GM12878 (cell line): ENCODE measurements at regions not wholly inside any gene's neighbourhood (a gene's known extent, or its start where the extent isn't known, plus 50 kb on each side); places are given as distances from the start of the nearest gene placed in this dataset.

ENCODE experiments used
- ATAC-seq: fragments of 200-7000 bp; cut with Tn5 transposase; 3 replicates; pipeline ENCODE4 v1.9.1; 2020; ENCODE audit warnings: mild to moderate bottlenecking, moderate library complexity
- BruUV-seq: library from RNA; stranded (reverse); fragments of 400-500 nt; replicated peaks from 2 replicates; lab custom pipeline; 2021; lab: Mats Ljungman, UMichigan
- CTCF ChIA-PET: fragments of 300-600 bp; sonication (Branson Sonifier 250); formaldehyde crosslinking; extraction: SDS; loops from one replicate; lab custom pipeline; 2021; ENCODE audit warnings: inconsistent platforms; lab: Yijun Ruan, JAX
- POLR2A ChIA-PET: fragments of 350-600 bp; formaldehyde crosslinking; extraction: SDS; loops from one replicate; lab custom pipeline; 2021; ENCODE audit warnings: inconsistent platforms; lab: Charles Lee
- RAD21 ChIA-PET: fragments of 300-600 bp; sonication (Branson Sonifier 250); formaldehyde crosslinking; loops from one replicate; lab custom pipeline; 2023; ENCODE audit warnings: antibody characterized with exemption; ENCODE audit not compliant: unreplicated experiment; lab: Charles Lee
- SMC1A ChIA-PET: fragments of 300-600 bp; sonication (Branson Sonifier 250); formaldehyde crosslinking; loops from one replicate; lab custom pipeline; 2023; ENCODE audit not compliant: unreplicated experiment, uncharacterized antibody; lab: Charles Lee
- DNase-seq: peaks from one replicate; pipeline ENCODE4 v3.0.0-alpha.2; 2011; ENCODE audit warnings: low read depth, low spot score
- FAIRE-seq: peaks from 3 replicates; lab custom pipeline; 2011; peaks lifted over from hg19 to GRCh38; lab: Jason Lieb, UNC
- H2AFZ ChIP-seq: 2 replicates; pipeline ENCODE4 v1.6.0; 2011; ENCODE audit warnings: low read depth, low read length, control low read depth; ENCODE audit not compliant: control insufficient read depth
- H3K27ac ChIP-seq: 2 replicates; pipeline ENCODE4 v1.5.1; 2011; ENCODE audit warnings: control low read depth; ENCODE audit not compliant: control insufficient read depth, insufficient read depth
- H3K27me3 ChIP-seq, 2 experiments: replicated peaks in 1 of 2; 2 replicates each; pipeline versions ENCODE4 v1.6.0 to v1.6.1; 2011; ENCODE audit warnings: low read length in 1 of 2; ENCODE audit not compliant: control insufficient read depth in 2 of 2, insufficient read depth in 2 of 2
- H3K36me3 ChIP-seq, 2 experiments: 2 replicates each; pipeline ENCODE4 v1.5.1; 2011; ENCODE audit warnings: low read length in 1 of 2; ENCODE audit not compliant: control insufficient read depth in 2 of 2, insufficient read depth in 2 of 2
- H3K4me1 ChIP-seq: 2 replicates; pipeline ENCODE4 v1.6.1; 2011; ENCODE audit warnings: mild to moderate bottlenecking, low read length, moderate library complexity, mixed read lengths; ENCODE audit not compliant: control insufficient read depth, insufficient read depth
- H3K4me2 ChIP-seq: 2 replicates; pipeline ENCODE4 v1.6.0; 2011; ENCODE audit warnings: control low read depth; ENCODE audit not compliant: control insufficient read depth, insufficient read depth
- H3K4me3 ChIP-seq: fragments of 200-600 bp; sonication (generic); 2 replicates; pipeline ENCODE4 v1.5.1; 2016
- H3K79me2 ChIP-seq: 2 replicates; pipeline ENCODE4 v1.6.0; 2011; ENCODE audit warnings: low read length; ENCODE audit not compliant: control insufficient read depth, insufficient read depth
- H3K9ac ChIP-seq: 2 replicates; pipeline ENCODE4 v1.8.0; 2011; ENCODE audit warnings: low read length, control low read depth, mixed read lengths; ENCODE audit not compliant: control insufficient read depth, insufficient read depth
- H3K9me3 ChIP-seq: replicated peaks from 3 replicates; pipeline ENCODE4 v1.5.1; 2011; ENCODE audit warnings: mild to moderate bottlenecking, low read length; ENCODE audit not compliant: control insufficient read depth, insufficient read depth
- H4K20me1 ChIP-seq: 2 replicates; pipeline ENCODE4 v1.6.0; 2011; ENCODE audit not compliant: control insufficient read depth, insufficient read depth
- BCL3 ChIP-seq: IDR thresholded peaks from 2 replicates; pipeline ENCODE4 v1.6.1; 2011; ENCODE audit warnings: borderline replicate concordance, low read depth, mild to moderate bottlenecking, moderate library complexity, low read length; ENCODE audit not compliant: insufficient read depth, poor library complexity, severe bottlenecking
- CHD4 ChIP-seq: fragments of 200-600 bp; sonication (generic); IDR thresholded peaks from 2 replicates; pipeline ENCODE4 v1.6.1; 2016; ENCODE audit warnings: mild to moderate bottlenecking
- IRF4 ChIP-seq: IDR thresholded peaks from 2 replicates; pipeline ENCODE4 v1.6.1; 2011; ENCODE audit warnings: low read depth, low read length
- JUND ChIP-seq: IDR thresholded peaks from 2 replicates; pipeline ENCODE4 v1.6.1; 2012; ENCODE audit warnings: low read depth, mild to moderate bottlenecking, low read length, improper control_type of control experiment, moderate library complexity
- MAX ChIP-seq: IDR thresholded peaks from 2 replicates; pipeline ENCODE4 v1.6.1; 2012; ENCODE audit warnings: low read depth, low read length, improper control_type of control experiment
- MLLT1 ChIP-seq: fragments of 450-650 bp; IDR thresholded peaks from 2 replicates; pipeline ENCODE4 v1.6.1; 2016; ENCODE audit warnings: mild to moderate bottlenecking
- MYC ChIP-seq: IDR thresholded peaks from 2 replicates; pipeline ENCODE4 v1.6.1; 2011; ENCODE audit warnings: mild to moderate bottlenecking, low read length, moderate library complexity, inconsistent platforms; ENCODE audit not compliant: insufficient read depth, insufficient replicate concordance, insufficient read length, severe bottlenecking
- NR2C1 ChIP-seq: fragments of 450-650 bp; IDR thresholded peaks from 2 replicates; pipeline ENCODE4 v1.6.1; 2017; ENCODE audit warnings: antibody characterized with exemption, mild to moderate bottlenecking, moderate library complexity
- RELA ChIP-seq: fragments of 450-650 bp; IDR thresholded peaks from 2 replicates; pipeline ENCODE4 v1.8.0; 2014; ENCODE audit warnings: borderline replicate concordance; ENCODE audit not compliant: partially characterized antibody
- TCF12 ChIP-seq: IDR thresholded peaks from 2 replicates; pipeline ENCODE4 v1.6.1; 2011; ENCODE audit warnings: low read depth, mild to moderate bottlenecking, low read length
- ZNF217 ChIP-seq: fragments of 450-650 bp; IDR thresholded peaks from 2 replicates; pipeline ENCODE4 v1.6.1; 2017; ENCODE audit warnings: antibody characterized with exemption, mild to moderate bottlenecking
- ZNF24 ChIP-seq: fragments of 450-650 bp; IDR thresholded peaks from 2 replicates; pipeline ENCODE4 v1.6.1; 2017; ENCODE audit warnings: antibody characterized with exemption, mild to moderate bottlenecking
- ZNF274 ChIP-seq: IDR thresholded peaks from one replicate; pipeline ENCODE4 v1.8.0; 2011; ENCODE audit not compliant: insufficient read length, insufficient read depth
- whole genome bisulfite sequencing: methylation state at CpG from one replicate; pipeline ENCODE4 v1.1.6; 2016; ENCODE audit warnings: low lambda C conversion rate; ENCODE audit not compliant: insufficient replicate concordance, insufficient coverage; ENCODE audit errors: missing lambda C conversion rate; 5-methylcytosine and 5-hydroxymethylcytosine counted together
- in situ Hi-C: fragments of 300-500 bp; cut with MboI; formaldehyde crosslinking; loops from 9 replicates; pipeline ENCODE4 v1.14.3; 2018; ENCODE audit warnings: mixed read lengths
- intact Hi-C: fragments of 100-400 bp; cut with micrococcal nuclease; formaldehyde crosslinking; loops from one replicate; pipeline ENCODE4 v1.14.2; 2022; ENCODE audit not compliant: unreplicated experiment
- TF ChIP-seq, protein P1 (sequence below): IDR thresholded peaks from 2 replicates; pipeline ENCODE4 v1.6.1; 2012; ENCODE audit warnings: low read depth, low read length, improper control_type of control experiment
- TF ChIP-seq, protein P2 (sequence below): fragments of 450-650 bp; IDR thresholded peaks from 2 replicates; pipeline ENCODE4 v1.6.1; 2017; ENCODE audit warnings: low read depth, mild to moderate bottlenecking, moderate library complexity

- Histone ChIP-seq H4K20me1 (no peaks in the 10 kb centered on the region), H3K36me3 (no peaks in the 10 kb centered on the region), H3K27ac (no peak overlapping the region), H3K4me3 (no peak overlapping the region), H3K27me3 (no peaks in the 10 kb centered on the region), H3K79me2 (no peaks in the 10 kb centered on the region), H3K4me1 (no peaks in the 10 kb centered on the region), H3K9ac (no peak overlapping the region), H3K9me3 (no peaks in the 10 kb centered on the region), H2AFZ (no peak overlapping the region), H3K4me2 (no peak overlapping the region)
- ChIA-PET POLR2A (no interaction called here), RAD21 (no interaction called here), CTCF (interaction anchor here (0.8 to 1.2 kb wide), 2 partner anchors 16 to 154 kb away, joined by 3 read pairs; no protein-coding TSS in a partner anchor), SMC1A (no interaction called here)
- 7% methylated on average over 4 of the region's 4 CpGs for whole genome bisulfite sequencing
- DNase-seq, result no peak
- FAIRE-seq, result no peak
- intact Hi-C loops, result no loop called here
- no peak for ATAC-seq
- in situ Hi-C loops, result loop anchor here (25.0 kb wide), 1 partner anchor 993 kb away; no protein-coding TSS in a partner anchor
- BruUV-seq, result no TSS peak
- TF ChIP-seq, protein P1, sequence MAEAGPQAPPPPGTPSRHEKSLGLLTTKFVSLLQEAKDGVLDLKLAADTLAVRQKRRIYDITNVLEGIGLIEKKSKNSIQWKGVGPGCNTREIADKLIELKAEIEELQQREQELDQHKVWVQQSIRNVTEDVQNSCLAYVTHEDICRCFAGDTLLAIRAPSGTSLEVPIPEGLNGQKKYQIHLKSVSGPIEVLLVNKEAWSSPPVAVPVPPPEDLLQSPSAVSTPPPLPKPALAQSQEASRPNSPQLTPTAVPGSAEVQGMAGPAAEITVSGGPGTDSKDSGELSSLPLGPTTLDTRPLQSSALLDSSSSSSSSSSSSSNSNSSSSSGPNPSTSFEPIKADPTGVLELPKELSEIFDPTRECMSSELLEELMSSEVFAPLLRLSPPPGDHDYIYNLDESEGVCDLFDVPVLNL, result no peak
- no peak for TF ChIP-seq IRF4
- TF ChIP-seq BCL3, result no peak
- no peak for TF ChIP-seq JUND
- TF ChIP-seq ZNF274, result no peak
- no peak for TF ChIP-seq NR2C1
- no peak for TF ChIP-seq ZNF24
- TF ChIP-seq MYC, result no peak
- TF ChIP-seq MLLT1, result no peak
- TF ChIP-seq TCF12, result no peak
- TF ChIP-seq, protein P2, sequence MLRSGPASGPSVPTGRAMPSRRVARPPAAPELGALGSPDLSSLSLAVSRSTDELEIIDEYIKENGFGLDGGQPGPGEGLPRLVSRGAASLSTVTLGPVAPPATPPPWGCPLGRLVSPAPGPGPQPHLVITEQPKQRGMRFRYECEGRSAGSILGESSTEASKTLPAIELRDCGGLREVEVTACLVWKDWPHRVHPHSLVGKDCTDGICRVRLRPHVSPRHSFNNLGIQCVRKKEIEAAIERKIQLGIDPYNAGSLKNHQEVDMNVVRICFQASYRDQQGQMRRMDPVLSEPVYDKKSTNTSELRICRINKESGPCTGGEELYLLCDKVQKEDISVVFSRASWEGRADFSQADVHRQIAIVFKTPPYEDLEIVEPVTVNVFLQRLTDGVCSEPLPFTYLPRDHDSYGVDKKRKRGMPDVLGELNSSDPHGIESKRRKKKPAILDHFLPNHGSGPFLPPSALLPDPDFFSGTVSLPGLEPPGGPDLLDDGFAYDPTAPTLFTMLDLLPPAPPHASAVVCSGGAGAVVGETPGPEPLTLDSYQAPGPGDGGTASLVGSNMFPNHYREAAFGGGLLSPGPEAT, result no peak
- TF ChIP-seq CHD4, result no peak
- no peak for TF ChIP-seq RELA
- no peak for TF ChIP-seq ZNF217
- no peak for TF ChIP-seq MAX
Measured at GRCh38 chr3:18868911-18869689, 279.2 kb upstream of the KCNH8 start.
